ENCODE measurements at regions not wholly inside any gene's neighbourhood (a gene's known extent, or its start where the extent isn't known, plus 50 kb on each side); places are given as distances from the start of the nearest gene placed in this dataset.

GRCh38 chr2:129325151-129325550 is 654.3 kb upstream of the RAB6C start (continued):
- TF ChIP-seq TCF7 (CRISPR knock-in tag; IDR thresholded peaks at IDR 0.05; ENCODE audit: low read depth): no peak
- TF ChIP-seq JUN (CRISPR knock-in tag; IDR thresholded peaks at IDR 0.05): no peak
- no peak for TF ChIP-seq MXD4 (CRISPR knock-in tag; IDR thresholded peaks at IDR 0.05; ENCODE audit: borderline replicate concordance)
- TF ChIP-seq CDX4 (CRISPR knock-in tag; IDR thresholded peaks at IDR 0.05; ENCODE audit: borderline replicate concordance): no peak
- no peak for TF ChIP-seq EMX1 (CRISPR knock-in tag; IDR thresholded peaks at IDR 0.05)
- no peak for TF ChIP-seq ZNF425 (CRISPR knock-in tag; conservative IDR thresholded peaks at IDR 0.05)
- TF ChIP-seq SMAD3 (CRISPR knock-in tag; IDR thresholded peaks at IDR 0.05; ENCODE audit: borderline replicate concordance): no peak
- TF ChIP-seq ZNF317 (CRISPR knock-in tag; IDR thresholded peaks at IDR 0.05; ENCODE audit: borderline replicate concordance, low read depth): no peak

GRCh38 chr2:129329574-129329973 is 649.9 kb upstream of the RAB6C start:
- Mint-ChIP-seq H3K9me3 (peaks cover 22% of the 10 kb centered on the region), H3K4me1 (no peaks in the 10 kb centered on the region), H3K27me3 (ENCODE audit: low read depth) (no peaks in the 10 kb centered on the region), H3K27ac (no peak overlapping the region), H3K4me3 (no peak overlapping the region), H3K36me3 (0 out of 2 replicates have a peak, but pooled peaks cover 5% of the 10 kb centered on the region)
- DNase-seq (ENCODE audit: low spot score): no peak
- POLR2A ChIA-PET: no interaction called here
- ATAC-seq: no peak
- CTCF ChIA-PET: no interaction called here
- TF ChIP-seq, protein P1, sequence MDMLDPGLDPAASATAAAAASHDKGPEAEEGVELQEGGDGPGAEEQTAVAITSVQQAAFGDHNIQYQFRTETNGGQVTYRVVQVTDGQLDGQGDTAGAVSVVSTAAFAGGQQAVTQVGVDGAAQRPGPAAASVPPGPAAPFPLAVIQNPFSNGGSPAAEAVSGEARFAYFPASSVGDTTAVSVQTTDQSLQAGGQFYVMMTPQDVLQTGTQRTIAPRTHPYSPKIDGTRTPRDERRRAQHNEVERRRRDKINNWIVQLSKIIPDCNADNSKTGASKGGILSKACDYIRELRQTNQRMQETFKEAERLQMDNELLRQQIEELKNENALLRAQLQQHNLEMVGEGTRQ (CRISPR knock-in tag; IDR thresholded peaks at IDR 0.05): no peak
- TF ChIP-seq, protein P2, sequence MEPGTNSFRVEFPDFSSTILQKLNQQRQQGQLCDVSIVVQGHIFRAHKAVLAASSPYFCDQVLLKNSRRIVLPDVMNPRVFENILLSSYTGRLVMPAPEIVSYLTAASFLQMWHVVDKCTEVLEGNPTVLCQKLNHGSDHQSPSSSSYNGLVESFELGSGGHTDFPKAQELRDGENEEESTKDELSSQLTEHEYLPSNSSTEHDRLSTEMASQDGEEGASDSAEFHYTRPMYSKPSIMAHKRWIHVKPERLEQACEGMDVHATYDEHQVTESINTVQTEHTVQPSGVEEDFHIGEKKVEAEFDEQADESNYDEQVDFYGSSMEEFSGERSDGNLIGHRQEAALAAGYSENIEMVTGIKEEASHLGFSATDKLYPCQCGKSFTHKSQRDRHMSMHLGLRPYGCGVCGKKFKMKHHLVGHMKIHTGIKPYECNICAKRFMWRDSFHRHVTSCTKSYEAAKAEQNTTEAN (CRISPR knock-in tag; IDR thresholded peaks at IDR 0.05): no peak
- TF ChIP-seq PRDM15 (CRISPR knock-in tag; IDR thresholded peaks at IDR 0.05) (no peak), NFYB (CRISPR knock-in tag; conservative IDR thresholded peaks at IDR 0.05; ENCODE audit: low read depth) (no peak), AFF4 (CRISPR knock-in tag; IDR thresholded peaks at IDR 0.05; ENCODE audit: borderline replicate concordance) (no peak), ZNF281 (CRISPR knock-in tag; IDR thresholded peaks at IDR 0.05) (no peak), MXD4 (CRISPR knock-in tag; IDR thresholded peaks at IDR 0.05; ENCODE audit: borderline replicate concordance) (no peak), JAZF1 (CRISPR knock-in tag; IDR thresholded peaks at IDR 0.05) (no peak), EMX1 (CRISPR knock-in tag; IDR thresholded peaks at IDR 0.05) (no peak), ZNF138 (CRISPR knock-in tag; conservative IDR thresholded peaks at IDR 0.05) (no peak), ZNF317 (CRISPR knock-in tag; IDR thresholded peaks at IDR 0.05; ENCODE audit: borderline replicate concordance, low read depth) (no peak), SP1 (CRISPR knock-in tag; conservative IDR thresholded peaks at IDR 0.05) (no peak)
- TF ChIP-seq, protein P3, sequence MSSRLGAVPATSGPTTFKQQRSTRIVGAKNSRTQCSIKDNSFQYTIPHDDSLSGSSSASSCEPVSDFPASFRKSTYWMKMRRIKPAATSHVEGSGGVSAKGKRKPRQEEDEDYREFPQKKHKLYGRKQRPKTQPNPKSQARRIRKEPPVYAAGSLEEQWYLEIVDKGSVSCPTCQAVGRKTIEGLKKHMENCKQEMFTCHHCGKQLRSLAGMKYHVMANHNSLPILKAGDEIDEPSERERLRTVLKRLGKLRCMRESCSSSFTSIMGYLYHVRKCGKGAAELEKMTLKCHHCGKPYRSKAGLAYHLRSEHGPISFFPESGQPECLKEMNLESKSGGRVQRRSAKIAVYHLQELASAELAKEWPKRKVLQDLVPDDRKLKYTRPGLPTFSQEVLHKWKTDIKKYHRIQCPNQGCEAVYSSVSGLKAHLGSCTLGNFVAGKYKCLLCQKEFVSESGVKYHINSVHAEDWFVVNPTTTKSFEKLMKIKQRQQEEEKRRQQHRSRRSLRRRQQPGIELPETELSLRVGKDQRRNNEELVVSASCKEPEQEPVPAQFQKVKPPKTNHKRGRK (CRISPR knock-in tag; IDR thresholded peaks at IDR 0.05; ENCODE audit: borderline replicate concordance): no peak
